WI38 (cell line): ENCODE measurements at regions not wholly inside any gene's neighbourhood (a gene's known extent, or its start where the extent isn't known, plus 50 kb on each side); places are given as distances from the start of the nearest gene placed in this dataset.

Source experiments
- H3K4me3 ChIP-seq: 2 replicates; pipeline ENCODE4 v1.5.1; 2011; ENCODE audit warnings: low read depth, mild to moderate bottlenecking, control low read depth, low read length
- CTCF ChIP-seq: IDR thresholded peaks from 2 replicates; pipeline ENCODE4 v1.5.1; 2012; ENCODE audit warnings: low read depth, mild to moderate bottlenecking, control low read depth, low read length

- no peak overlapping the region for H3K4me3 ChIP-seq
- TF ChIP-seq CTCF, result no peak
Observed at GRCh38 chr4:108369035-108369655, 200.4 kb upstream of the LEF1 start.

- no peak for TF ChIP-seq CTCF
- H3K4me3 ChIP-seq, result no peak overlapping the region
Observed at GRCh38 chr4:108367751-108368150, 199.0 kb upstream of the LEF1 start.

- no peak overlapping the region for H3K4me3 ChIP-seq
- no peak for TF ChIP-seq CTCF
Observed at GRCh38 chr4:108366716-108367115, 198.0 kb upstream of the LEF1 start.

GRCh38 chr4:108365551-108365950 lies 196.8 kb upstream of the LEF1 start:
- no peak for TF ChIP-seq CTCF
- no peak overlapping the region for H3K4me3 ChIP-seq

- no peak for TF ChIP-seq CTCF
- H3K4me3 ChIP-seq, result no peak overlapping the region
Observed at GRCh38 chr4:108361886-108362285, 193.2 kb upstream of the LEF1 start.

- H3K4me3 ChIP-seq, result no peak overlapping the region
- TF ChIP-seq CTCF, result no peak
Observed at GRCh38 chr4:108361446-108361820, 192.7 kb upstream of the LEF1 start.

- H3K4me3 ChIP-seq, result peak overlapping the region; percentile 39
- no peak for TF ChIP-seq CTCF
Observed at GRCh38 chr4:108360754-108361445, 192.2 kb upstream of the LEF1 start.
